Esophagus squamous epithelium (tissue), 5 donors: ENCODE measurements at regions not wholly inside any gene's neighbourhood (a gene's known extent, or its start where the extent isn't known, plus 50 kb on each side); places are given as distances from the start of the nearest gene placed in this dataset.

Source experiments
- DNase-seq: peaks from one replicate; lab custom pipeline; 2025; lab: John Stamatoyannopoulos, UW
- H3K27ac ChIP-seq, 4 donors: fragments of 200-600 bp; sonication (generic); one replicate each; pipeline ENCODE4 v1.5.1; 2016 to 2019; ENCODE audit warnings: mild to moderate bottlenecking in 1 of 4
- H3K27me3 ChIP-seq, 4 donors: fragments of 200-600 bp; sonication (generic); 1 replicate in 3 of 4; 2 replicates in 1 of 4; pipeline versions ENCODE4 v1.5.1 to v1.6.0; 2017 to 2021; ENCODE audit warnings: antibody characterized with exemption in 1 of 4
- H3K36me3 ChIP-seq, 3 donors: fragments of 200-600 bp; sonication (generic); one replicate each; pipeline ENCODE4 v1.5.1; 2016 to 2019
- H3K4me1 ChIP-seq, 3 donors: fragments of 200-600 bp; sonication (generic); one replicate each; pipeline ENCODE4 v1.5.1; 2017 to 2019
- H3K4me3 ChIP-seq, 4 donors: fragments of 200-600 bp; sonication (generic); 1 replicate in 3 of 4; 2 replicates in 1 of 4; pipeline ENCODE4 v1.5.1; 2016 to 2019; ENCODE audit warnings: mild to moderate bottlenecking in 2 of 4, moderate library complexity in 1 of 4
- H3K9me3 ChIP-seq, 3 donors: fragments of 200-600 bp; sonication (generic); one replicate each; pipeline ENCODE4 v1.5.1; 2016 to 2019
- CTCF ChIP-seq, 6 experiments: fragments of 450-650 bp in 4 of 6; fragments of 200-600 bp in 2 of 6; sonication (generic) in 2 of 6; IDR thresholded peaks; one replicate each; pipeline ENCODE4 v1.5.1; 2016 to 2019; ENCODE audit warnings: antibody characterized with exemption in 6 of 6, mild to moderate bottlenecking in 4 of 6, moderate library complexity in 4 of 6
- POLR2A ChIP-seq, 4 donors: fragments of 450-650 bp; IDR thresholded peaks; one replicate each; pipeline ENCODE4 v1.6.1; 2017; ENCODE audit warnings: antibody characterized with exemption in 4 of 4, mild to moderate bottlenecking in 4 of 4, moderate library complexity in 3 of 4
- WGBS, 2 donors: methylation state at CpG; one replicate each; pipeline ENCODE4 v1.1.5; 2018; 5-methylcytosine and 5-hydroxymethylcytosine counted together
- intact Hi-C: fragments of 100-400 bp; cut with DNase I; formaldehyde crosslinking; loops from one replicate; pipeline ENCODE4 v1.15.0; 2022
- donor health status: DM: yes; HTN: yes; CAD: no.

- Histone ChIP-seq H3K4me3 (no peak overlapping the region), H3K27ac (no peak overlapping the region), H3K9me3 (no peaks in the 10 kb centered on the region), H3K4me1 (peaks cover 0 to 15% (median 0%) of the 10 kb centered on the region in 3 donors), H3K36me3 (no peaks in the 10 kb centered on the region), H3K27me3 (no peaks in the 10 kb centered on the region)
- WGBS, 2 donors = 24 to 41% methylated on average over 1 of the region's 1 CpG
- intact Hi-C loops = no loop called here
- TF ChIP-seq POLR2A (IDR thresholded peaks at IDR 0.05) (no peak), CTCF (IDR thresholded peaks at IDR 0.05) (no peak)
- no peak for DNase-seq
These were observed 424.5 kb downstream of the DMRT2 start for GRCh38 chr9:1474671-1475070.

- WGBS, 2 donors = 51 to 58% methylated on average over 8 of the region's 8 CpGs
- intact Hi-C loops = no loop called here
- no peaks in the 10 kb centered on the region for H3K9me3 ChIP-seq
- no peaks in the 10 kb centered on the region for H3K4me1 ChIP-seq
- H3K27me3 ChIP-seq = peaks cover 0 to 4% (median 0%) of the 10 kb centered on the region in 4 donors
- TF ChIP-seq POLR2A (IDR thresholded peaks at IDR 0.05) = no peak
- no peak for TF ChIP-seq CTCF (IDR thresholded peaks at IDR 0.05)
- no peak overlapping the region for H3K27ac ChIP-seq
- H3K36me3 ChIP-seq = no peaks in the 10 kb centered on the region
- no peak overlapping the region for H3K4me3 ChIP-seq
- no peak for DNase-seq
These were observed 440.4 kb downstream of the DMRT2 start for GRCh38 chr9:1490341-1491232.

GRCh38 chr9:1492156-1492555, 442.0 kb downstream of the DMRT2 start:
- no peak overlapping the region for H3K4me3 ChIP-seq
- no peaks in the 10 kb centered on the region for H3K4me1 ChIP-seq
- TF ChIP-seq CTCF (IDR thresholded peaks at IDR 0.05) (no peak), POLR2A (IDR thresholded peaks at IDR 0.05) (no peak)
- 64 to 70% methylated on average over 3 of the region's 3 CpGs for WGBS, 2 donors
- no peaks in the 10 kb centered on the region for H3K36me3 ChIP-seq
- no peak overlapping the region for H3K27ac ChIP-seq
- H3K9me3 ChIP-seq = no peaks in the 10 kb centered on the region
- intact Hi-C loops = no loop called here
- DNase-seq = no peak
- H3K27me3 ChIP-seq = peaks cover 0 to 4% (median 0%) of the 10 kb centered on the region in 4 donors

- Histone ChIP-seq H3K27me3 (peaks cover 0 to 4% (median 0%) of the 10 kb centered on the region in 4 donors), H3K9me3 (no peaks in the 10 kb centered on the region), H3K4me1 (no peaks in the 10 kb centered on the region), H3K36me3 (no peaks in the 10 kb centered on the region), H3K4me3 (no peak overlapping the region), H3K27ac (no peak overlapping the region)
- intact Hi-C loops = no loop called here
- 76 to 91% methylated on average over 2 of the region's 2 CpGs for WGBS, 2 donors
- TF ChIP-seq CTCF (IDR thresholded peaks at IDR 0.05) (no peak), POLR2A (IDR thresholded peaks at IDR 0.05) (no peak)
- DNase-seq = no peak
These were observed 445.3 kb downstream of the DMRT2 start for GRCh38 chr9:1495282-1496030.

GRCh38 chr9:1505489-1505888, 455.3 kb downstream of the DMRT2 start:
- no peak overlapping the region for H3K4me3 ChIP-seq
- no peaks in the 10 kb centered on the region for H3K36me3 ChIP-seq
- DNase-seq = no peak
- TF ChIP-seq POLR2A (IDR thresholded peaks at IDR 0.05) (no peak), CTCF (IDR thresholded peaks at IDR 0.05) (no peak)
- no peak overlapping the region for H3K27ac ChIP-seq
- no peaks in the 10 kb centered on the region for H3K27me3 ChIP-seq
- no peaks in the 10 kb centered on the region for H3K4me1 ChIP-seq
- WGBS, 2 donors = 29 to 83% methylated on average over 2 of the region's 2 CpGs
- H3K9me3 ChIP-seq = no peaks in the 10 kb centered on the region
- intact Hi-C loops = no loop called here
